HG02852 (cell line): ENCODE measurements at regions not wholly inside any gene's neighbourhood (a gene's known extent, or its start where the extent isn't known, plus 50 kb on each side); places are given as distances from the start of the nearest gene placed in this dataset.
"Not testable (repeated sequence)": the region's sequence is repeated elsewhere in the genome, so short reads cannot be mapped to it uniquely, and the experiment has no call there.

ENCODE experiments used
- ATAC-seq: cut with Tn5 transposase; IDR thresholded peaks from one replicate; pipeline ENCODE4 v1.9.1; 2021; ENCODE audit warnings: mild to moderate bottlenecking, moderate library complexity; ENCODE audit not compliant: unreplicated experiment

GRCh38 chr17:62156949-62157348 is 91.9 kb upstream of the MED13 start:
- no peak for ATAC-seq

GRCh38 chr17:62154909-62155308 is 89.8 kb upstream of the MED13 start:
- no peak for ATAC-seq

- no peak for ATAC-seq
These were observed 85.4 kb upstream of the MED13 start for GRCh38 chr17:62150471-62150870.

GRCh38 chr17:62149961-62150360 is 84.9 kb upstream of the MED13 start:
- no peak for ATAC-seq

GRCh38 chr17:62147284-62147683 is 82.2 kb upstream of the MED13 start:
- no peak for ATAC-seq

- no peak for ATAC-seq
These were observed 75.8 kb upstream of the MED13 start for GRCh38 chr17:62140836-62141235.

- no peak for ATAC-seq
These were observed 75.3 kb upstream of the MED13 start for GRCh38 chr17:62140376-62140775.

GRCh38 chr17:62139690-62140354 is 74.7 kb upstream of the MED13 start:
- not testable (repeated sequence) for ATAC-seq

- no peak for ATAC-seq
These were observed 74.1 kb upstream of the MED13 start for GRCh38 chr17:62139141-62139540.

- not testable (repeated sequence) for ATAC-seq
These were observed 73.6 kb upstream of the MED13 start for GRCh38 chr17:62138676-62139121.

GRCh38 chr17:62137734-62138624 is 72.9 kb upstream of the MED13 start:
- not testable (repeated sequence) for ATAC-seq

- not testable (repeated sequence) for ATAC-seq
These were observed 72.1 kb upstream of the MED13 start for GRCh38 chr17:62137013-62137733.

- ATAC-seq, result no peak
These were observed 70.7 kb upstream of the MED13 start for GRCh38 chr17:62135742-62136141.

GRCh38 chr17:62135096-62135495 is 70.0 kb upstream of the MED13 start:
- ATAC-seq, result not testable (repeated sequence)

GRCh38 chr17:62134397-62134796 is 69.3 kb upstream of the MED13 start:
- ATAC-seq, result no peak

GRCh38 chr17:62131271-62131670 is 66.2 kb upstream of the MED13 start:
- ATAC-seq, result not testable (repeated sequence)

- no peak for ATAC-seq
These were observed 65.7 kb upstream of the MED13 start for GRCh38 chr17:62130739-62131138.

GRCh38 chr17:62126292-62126691 is 61.2 kb upstream of the MED13 start:
- ATAC-seq, result no peak

- ATAC-seq, result no peak
These were observed 60.2 kb upstream of the MED13 start for GRCh38 chr17:62125307-62125706.

- no peak for ATAC-seq
These were observed 56.1 kb upstream of the MED13 start for GRCh38 chr17:62121025-62121730.

GRCh38 chr17:62119373-62119772 is 54.3 kb upstream of the MED13 start:
- ATAC-seq, result peak; percentile 89
